ENCODE measurements at regions not wholly inside any gene's neighbourhood (a gene's known extent, or its start where the extent isn't known, plus 50 kb on each side); places are given as distances from the start of the nearest gene placed in this dataset.
"Not testable (repeated sequence)": the region's sequence is repeated elsewhere in the genome, so short reads cannot be mapped to it uniquely, and the experiment has no call there.

GRCh38 chrX:101785142-101785541 is 125.5 kb upstream of the ARMCX2 start:
- DNase-seq (no peak), ATAC-seq (no peak)
- intact Hi-C loops (cut with DNase I): no loop called here
- no peak for TF ChIP-seq CTCF (IDR thresholded peaks at IDR 0.05)
- H3K9me3 ChIP-seq: no peaks in the 10 kb centered on the region
- H3K27ac ChIP-seq: no peak overlapping the region
- H3K4me1 ChIP-seq: no peaks in the 10 kb centered on the region
- H3K4me3 ChIP-seq: no peak overlapping the region
- H3K27me3 ChIP-seq: no peaks in the 10 kb centered on the region
- no peaks in the 10 kb centered on the region for H3K36me3 ChIP-seq

GRCh38 chrX:101780421-101780820 is 120.8 kb upstream of the ARMCX2 start:
- ATAC-seq; H3K27ac ChIP-seq; H3K36me3 ChIP-seq; H3K27me3 ChIP-seq; H3K4me3 ChIP-seq; DNase-seq; H3K9me3 ChIP-seq; intact Hi-C loops (cut with DNase I); H3K4me1 ChIP-seq: not testable (repeated sequence)

- no peak for TF ChIP-seq CTCF (IDR thresholded peaks at IDR 0.05)
- no peaks in the 10 kb centered on the region for H3K9me3 ChIP-seq
- no peaks in the 10 kb centered on the region for H3K4me1 ChIP-seq
- no peak for ATAC-seq
- no peaks in the 10 kb centered on the region for H3K27me3 ChIP-seq
- DNase-seq: no peak
- no peaks in the 10 kb centered on the region for H3K36me3 ChIP-seq
- H3K4me3 ChIP-seq: no peak overlapping the region
- H3K27ac ChIP-seq: no peak overlapping the region
- intact Hi-C loops (cut with DNase I): no loop called here
Observed at GRCh38 chrX:101774340-101774739, 114.7 kb upstream of the ARMCX2 start.

GRCh38 chrX:101764538-101764937 is 104.9 kb upstream of the ARMCX2 start:
- no peak overlapping the region for H3K4me3 ChIP-seq
- DNase-seq (no peak), ATAC-seq (no peak)
- H3K27ac ChIP-seq: no peak overlapping the region
- H3K9me3 ChIP-seq: no peaks in the 10 kb centered on the region
- H3K27me3 ChIP-seq: no peaks in the 10 kb centered on the region
- intact Hi-C loops (cut with DNase I): no loop called here
- H3K4me1 ChIP-seq: no peaks in the 10 kb centered on the region
- no peak for TF ChIP-seq CTCF (IDR thresholded peaks at IDR 0.05)
- H3K36me3 ChIP-seq: no peaks in the 10 kb centered on the region

- DNase-seq (no peak), ATAC-seq (peak; percentile 77)
- Histone ChIP-seq H3K9me3 (no peaks in the 10 kb centered on the region), H3K27me3 (no peaks in the 10 kb centered on the region), H3K36me3 (no peaks in the 10 kb centered on the region), H3K4me3 (no peak overlapping the region), H3K27ac (no peak overlapping the region), H3K4me1 (no peaks in the 10 kb centered on the region)
- intact Hi-C loops (cut with DNase I): no loop called here
- peak; percentile 53 for TF ChIP-seq CTCF (IDR thresholded peaks at IDR 0.05)
Observed at GRCh38 chrX:101759000-101759399, 99.3 kb upstream of the ARMCX2 start.

GRCh38 chrX:101750744-101751143 is 91.1 kb upstream of the ARMCX2 start:
- H3K4me3 ChIP-seq: no peak overlapping the region
- DNase-seq (no peak), ATAC-seq (no peak)
- no peaks in the 10 kb centered on the region for H3K4me1 ChIP-seq
- no peaks in the 10 kb centered on the region for H3K36me3 ChIP-seq
- H3K9me3 ChIP-seq: no peaks in the 10 kb centered on the region
- H3K27ac ChIP-seq: no peak overlapping the region
- intact Hi-C loops (cut with DNase I): no loop called here
- H3K27me3 ChIP-seq: no peaks in the 10 kb centered on the region
- no peak for TF ChIP-seq CTCF (IDR thresholded peaks at IDR 0.05)

Data from upper lobe of right lung (tissue), 1 donor.